Ishikawa (cell line): ENCODE measurements at regions not wholly inside any gene's neighbourhood (a gene's known extent, or its start where the extent isn't known, plus 50 kb on each side); places are given as distances from the start of the nearest gene placed in this dataset.

ENCODE experiments used
- EP300 ChIP-seq: IDR thresholded peaks from 2 replicates; pipeline ENCODE4 v1.6.1; 2012; ENCODE audit warnings: borderline replicate concordance
- NFIC ChIP-seq: IDR thresholded peaks from 2 replicates; pipeline ENCODE4 v1.6.1; 2012
- RAD21 ChIP-seq: IDR thresholded peaks from 2 replicates; pipeline ENCODE4 v1.6.1; 2012; ENCODE audit warnings: low read depth
- TAF1 ChIP-seq: IDR thresholded peaks from 2 replicates; pipeline ENCODE4 v1.6.1; 2012; ENCODE audit warnings: low read depth, mild to moderate bottlenecking
- TF ChIP-seq, protein P1 (sequence below): IDR thresholded peaks from 2 replicates; pipeline ENCODE4 v1.6.1; 2012; ENCODE audit warnings: low read depth, mild to moderate bottlenecking

DNA sequence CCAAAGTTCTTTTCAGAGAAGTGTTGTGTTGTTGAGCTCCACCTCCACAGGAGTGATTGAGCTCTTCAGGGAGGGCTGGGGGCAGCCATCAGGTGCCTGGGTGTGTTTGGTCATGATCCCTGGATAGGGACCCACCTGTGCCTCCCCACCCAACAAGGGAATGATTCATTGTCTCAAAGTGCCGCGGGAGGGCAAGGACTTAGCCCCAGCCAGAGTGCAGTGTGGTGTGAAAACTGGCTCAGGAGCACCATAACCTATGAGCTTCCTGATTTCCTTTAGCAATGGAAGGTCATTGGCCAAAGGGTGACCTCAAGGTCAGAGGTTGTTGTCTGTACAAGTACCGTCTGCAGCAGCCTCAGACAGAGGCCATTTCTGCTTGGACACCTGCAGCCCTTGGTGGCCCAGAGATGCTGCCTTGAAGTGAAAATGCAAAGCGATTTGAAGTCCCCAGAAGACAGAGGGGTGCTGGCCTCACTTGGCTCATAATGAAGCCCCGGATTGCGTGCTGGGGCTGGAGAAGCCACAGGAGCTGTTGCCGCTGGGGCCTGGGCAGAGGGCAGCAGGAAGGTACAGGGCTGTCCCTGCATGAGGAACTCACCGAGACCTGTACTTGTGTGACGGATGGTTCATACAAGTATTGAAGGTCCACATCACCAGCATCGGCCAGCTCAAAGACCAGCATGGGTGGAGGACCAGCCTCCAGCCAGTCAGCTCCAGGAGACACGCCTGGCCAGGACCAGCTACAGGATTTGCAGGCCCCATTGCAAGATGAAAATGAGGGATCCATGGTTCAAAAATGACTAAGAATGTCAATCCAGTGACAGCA is 100.6 kb upstream of the DUSP22 start:
- TF ChIP-seq TAF1, result no peak
- no peak for TF ChIP-seq RAD21
- no peak for TF ChIP-seq EP300
- TF ChIP-seq, protein P1, sequence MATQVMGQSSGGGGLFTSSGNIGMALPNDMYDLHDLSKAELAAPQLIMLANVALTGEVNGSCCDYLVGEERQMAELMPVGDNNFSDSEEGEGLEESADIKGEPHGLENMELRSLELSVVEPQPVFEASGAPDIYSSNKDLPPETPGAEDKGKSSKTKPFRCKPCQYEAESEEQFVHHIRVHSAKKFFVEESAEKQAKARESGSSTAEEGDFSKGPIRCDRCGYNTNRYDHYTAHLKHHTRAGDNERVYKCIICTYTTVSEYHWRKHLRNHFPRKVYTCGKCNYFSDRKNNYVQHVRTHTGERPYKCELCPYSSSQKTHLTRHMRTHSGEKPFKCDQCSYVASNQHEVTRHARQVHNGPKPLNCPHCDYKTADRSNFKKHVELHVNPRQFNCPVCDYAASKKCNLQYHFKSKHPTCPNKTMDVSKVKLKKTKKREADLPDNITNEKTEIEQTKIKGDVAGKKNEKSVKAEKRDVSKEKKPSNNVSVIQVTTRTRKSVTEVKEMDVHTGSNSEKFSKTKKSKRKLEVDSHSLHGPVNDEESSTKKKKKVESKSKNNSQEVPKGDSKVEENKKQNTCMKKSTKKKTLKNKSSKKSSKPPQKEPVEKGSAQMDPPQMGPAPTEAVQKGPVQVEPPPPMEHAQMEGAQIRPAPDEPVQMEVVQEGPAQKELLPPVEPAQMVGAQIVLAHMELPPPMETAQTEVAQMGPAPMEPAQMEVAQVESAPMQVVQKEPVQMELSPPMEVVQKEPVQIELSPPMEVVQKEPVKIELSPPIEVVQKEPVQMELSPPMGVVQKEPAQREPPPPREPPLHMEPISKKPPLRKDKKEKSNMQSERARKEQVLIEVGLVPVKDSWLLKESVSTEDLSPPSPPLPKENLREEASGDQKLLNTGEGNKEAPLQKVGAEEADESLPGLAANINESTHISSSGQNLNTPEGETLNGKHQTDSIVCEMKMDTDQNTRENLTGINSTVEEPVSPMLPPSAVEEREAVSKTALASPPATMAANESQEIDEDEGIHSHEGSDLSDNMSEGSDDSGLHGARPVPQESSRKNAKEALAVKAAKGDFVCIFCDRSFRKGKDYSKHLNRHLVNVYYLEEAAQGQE, result no peak
- no peak for TF ChIP-seq NFIC
